DOHH2 (cell line): ENCODE measurements at regions not wholly inside any gene's neighbourhood (a gene's known extent, or its start where the extent isn't known, plus 50 kb on each side); places are given as distances from the start of the nearest gene placed in this dataset.

Experiments
- H3F3A ChIP-seq: fragments of 200-600 bp; sonication (generic), shearing (Covaris generic); 2 replicates; pipeline ENCODE4 v1.6.0; 2016; ENCODE audit warnings: antibody characterized with exemption, mild to moderate bottlenecking; ENCODE audit not compliant: control insufficient read depth, insufficient read depth
- H3K27ac ChIP-seq: fragments of 200-600 bp; sonication (generic); 2 replicates; pipeline ENCODE4 v1.5.1; 2014; ENCODE audit warnings: low read depth, mild to moderate bottlenecking, low read length, moderate library complexity
- H3K27me3 ChIP-seq: fragments of 200-600 bp; sonication (generic); 2 replicates; pipeline ENCODE4 v1.6.1; 2014; ENCODE audit warnings: mild to moderate bottlenecking, low read length, mixed read lengths; ENCODE audit not compliant: control insufficient read depth
- H3K36me3 ChIP-seq: fragments of 200-600 bp; sonication (generic); 2 replicates; pipeline ENCODE4 v1.6.1; 2014; ENCODE audit warnings: mild to moderate bottlenecking, low read length, moderate library complexity, mixed read lengths; ENCODE audit not compliant: control insufficient read depth
- H3K4me1 ChIP-seq: fragments of 200-600 bp; sonication (generic); 2 replicates; pipeline ENCODE4 v1.6.1; 2014; ENCODE audit warnings: mild to moderate bottlenecking, low read length, mixed read lengths; ENCODE audit not compliant: control insufficient read depth
- H3K4me2 ChIP-seq: fragments of 200-600 bp; sonication (generic); 2 replicates; pipeline ENCODE4 v1.6.0; 2014; ENCODE audit warnings: mild to moderate bottlenecking, low read length, moderate library complexity
- H3K4me3 ChIP-seq: fragments of 200-600 bp; sonication (generic); 2 replicates; pipeline ENCODE4 v1.5.1; 2014; ENCODE audit warnings: mild to moderate bottlenecking, low read length, mixed read lengths
- H3K79me2 ChIP-seq: fragments of 200-600 bp; sonication (generic); 2 replicates; pipeline ENCODE4 v1.6.1; 2014; ENCODE audit warnings: mild to moderate bottlenecking, low read length, mixed read lengths; ENCODE audit not compliant: control insufficient read depth
- H3K9me2 ChIP-seq: fragments of 200-600 bp; sonication (generic); replicated peaks from 2 replicates; pipeline ENCODE4 v1.6.1; 2014; ENCODE audit warnings: mild to moderate bottlenecking, low read length, mixed read lengths; ENCODE audit not compliant: control insufficient read depth
- H3K9me3 ChIP-seq: fragments of 200-600 bp; sonication (generic); 2 replicates; pipeline ENCODE4 v1.6.1; 2014; ENCODE audit warnings: antibody characterized with exemption, low read length, mixed read lengths; ENCODE audit not compliant: control insufficient read depth, insufficient read depth
- H4K20me1 ChIP-seq: fragments of 200-600 bp; sonication (generic); 2 replicates; pipeline ENCODE4 v1.6.0; 2014; ENCODE audit warnings: low read depth, mild to moderate bottlenecking, antibody characterized with exemption, low read length, moderate library complexity; ENCODE audit not compliant: control insufficient read depth, insufficient read depth
- EZH2phosphoT487 ChIP-seq: fragments of 200-600 bp; sonication (generic); IDR thresholded peaks from 2 replicates; pipeline ENCODE4 v1.6.1; 2017; ENCODE audit warnings: borderline replicate concordance, mild to moderate bottlenecking, antibody characterized with exemption, low read length, moderate library complexity, mixed read lengths
- TF ChIP-seq, protein P1 (sequence below): fragments of 200-600 bp; sonication (generic); IDR thresholded peaks from one replicate; pipeline ENCODE4 v1.5.1; 2014; ENCODE audit warnings: antibody characterized with exemption, mild to moderate bottlenecking, low read depth, low read length; ENCODE audit not compliant: poor library complexity, severe bottlenecking

DNA sequence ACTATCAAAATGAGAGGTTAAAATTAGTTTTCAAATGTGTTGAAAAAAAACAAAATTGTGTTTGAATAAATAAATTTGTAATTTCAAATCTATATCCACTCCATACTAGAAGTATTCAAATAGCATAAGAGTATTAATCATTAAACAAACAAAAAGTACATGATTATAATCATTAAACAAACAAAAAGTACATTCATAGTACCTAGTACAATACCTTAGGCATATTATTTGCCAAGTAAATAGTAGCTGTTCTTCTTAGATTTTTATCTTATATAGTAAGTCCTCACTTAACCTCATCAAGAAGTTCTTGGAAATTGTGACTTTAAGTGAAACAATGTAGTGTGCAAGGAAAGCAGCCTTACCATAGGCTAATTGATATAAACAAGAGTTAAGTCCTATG, 349.3 kb upstream of the VWC2 start:
- Histone ChIP-seq H3K4me3 (no peak overlapping the region), H3F3A (no peaks in the 10 kb centered on the region), H3K4me1 (no peaks in the 10 kb centered on the region), H3K79me2 (no peaks in the 10 kb centered on the region), H4K20me1 (no peaks in the 10 kb centered on the region), H3K9me2 (no peaks in the 10 kb centered on the region), H3K9me3 (no peaks in the 10 kb centered on the region), H3K4me2 (no peak overlapping the region), H3K27me3 (no peaks in the 10 kb centered on the region), H3K27ac (no peak overlapping the region), H3K36me3 (no peaks in the 10 kb centered on the region)
- TF ChIP-seq, protein P1, sequence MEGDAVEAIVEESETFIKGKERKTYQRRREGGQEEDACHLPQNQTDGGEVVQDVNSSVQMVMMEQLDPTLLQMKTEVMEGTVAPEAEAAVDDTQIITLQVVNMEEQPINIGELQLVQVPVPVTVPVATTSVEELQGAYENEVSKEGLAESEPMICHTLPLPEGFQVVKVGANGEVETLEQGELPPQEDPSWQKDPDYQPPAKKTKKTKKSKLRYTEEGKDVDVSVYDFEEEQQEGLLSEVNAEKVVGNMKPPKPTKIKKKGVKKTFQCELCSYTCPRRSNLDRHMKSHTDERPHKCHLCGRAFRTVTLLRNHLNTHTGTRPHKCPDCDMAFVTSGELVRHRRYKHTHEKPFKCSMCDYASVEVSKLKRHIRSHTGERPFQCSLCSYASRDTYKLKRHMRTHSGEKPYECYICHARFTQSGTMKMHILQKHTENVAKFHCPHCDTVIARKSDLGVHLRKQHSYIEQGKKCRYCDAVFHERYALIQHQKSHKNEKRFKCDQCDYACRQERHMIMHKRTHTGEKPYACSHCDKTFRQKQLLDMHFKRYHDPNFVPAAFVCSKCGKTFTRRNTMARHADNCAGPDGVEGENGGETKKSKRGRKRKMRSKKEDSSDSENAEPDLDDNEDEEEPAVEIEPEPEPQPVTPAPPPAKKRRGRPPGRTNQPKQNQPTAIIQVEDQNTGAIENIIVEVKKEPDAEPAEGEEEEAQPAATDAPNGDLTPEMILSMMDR: no peak
- TF ChIP-seq EZH2phosphoT487: no peak

DNA sequence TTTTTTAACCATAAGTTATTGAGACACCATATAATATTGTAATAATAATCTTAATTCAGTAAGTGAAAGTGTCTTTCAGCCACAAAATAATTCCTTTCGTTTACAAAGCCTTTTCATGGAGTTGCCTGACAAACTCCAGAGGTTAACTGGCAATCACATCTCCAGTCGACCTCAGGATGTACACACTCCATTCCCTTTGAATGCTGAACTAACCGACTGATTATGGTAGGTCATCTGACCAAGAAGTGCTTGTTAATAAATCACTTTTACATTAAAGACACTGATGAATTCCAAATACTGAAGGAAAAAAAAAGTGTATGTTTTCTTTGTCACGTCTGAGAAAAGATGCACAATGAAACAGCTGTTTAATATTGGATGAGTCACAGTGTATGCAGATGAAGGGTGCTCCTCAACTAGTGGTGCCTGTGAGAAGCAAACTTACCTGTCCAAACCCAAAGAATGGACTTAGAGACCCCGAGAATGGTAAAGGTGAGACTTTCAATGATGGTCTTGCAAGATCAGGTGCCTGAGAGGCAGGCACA, 348.1 kb upstream of the VWC2 start:
- Histone ChIP-seq H3F3A (no peaks in the 10 kb centered on the region), H3K4me1 (no peaks in the 10 kb centered on the region), H3K79me2 (no peaks in the 10 kb centered on the region), H3K4me2 (no peak overlapping the region), H3K36me3 (no peaks in the 10 kb centered on the region), H3K27me3 (no peaks in the 10 kb centered on the region), H3K27ac (no peak overlapping the region), H4K20me1 (no peaks in the 10 kb centered on the region), H3K9me2 (no peaks in the 10 kb centered on the region), H3K9me3 (no peaks in the 10 kb centered on the region), H3K4me3 (no peak overlapping the region)
- TF ChIP-seq EZH2phosphoT487: no peak
- TF ChIP-seq, protein P1: no peak

DNA sequence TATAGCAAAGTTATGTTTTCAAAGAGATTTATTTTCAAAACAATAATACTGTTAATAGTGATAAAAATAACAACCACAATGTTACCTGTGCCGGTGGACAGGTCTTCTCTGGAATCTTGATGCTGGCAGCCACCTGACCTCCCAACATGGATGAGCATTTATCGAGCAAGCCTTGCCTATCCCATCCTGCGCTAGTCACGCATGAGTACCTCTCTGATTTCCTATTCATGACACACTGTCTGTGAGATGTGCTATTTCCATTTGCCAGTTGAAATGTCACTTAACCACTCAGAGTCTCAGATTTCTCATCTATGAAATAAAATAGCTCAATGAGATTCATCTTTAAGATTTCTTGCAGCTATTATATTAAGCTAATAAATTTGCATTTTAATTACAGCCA, 341.2 kb upstream of the VWC2 start:
- Histone ChIP-seq H3K4me1 (no peaks in the 10 kb centered on the region), H3K4me3 (no peak overlapping the region), H4K20me1 (no peaks in the 10 kb centered on the region), H3K79me2 (no peaks in the 10 kb centered on the region), H3K4me2 (no peak overlapping the region), H3K27ac (no peak overlapping the region), H3K9me3 (no peaks in the 10 kb centered on the region), H3K36me3 (no peaks in the 10 kb centered on the region), H3K27me3 (no peaks in the 10 kb centered on the region), H3K9me2 (no peaks in the 10 kb centered on the region), H3F3A (no peaks in the 10 kb centered on the region)
- TF ChIP-seq, protein P1: no peak
- no peak for TF ChIP-seq EZH2phosphoT487

DNA sequence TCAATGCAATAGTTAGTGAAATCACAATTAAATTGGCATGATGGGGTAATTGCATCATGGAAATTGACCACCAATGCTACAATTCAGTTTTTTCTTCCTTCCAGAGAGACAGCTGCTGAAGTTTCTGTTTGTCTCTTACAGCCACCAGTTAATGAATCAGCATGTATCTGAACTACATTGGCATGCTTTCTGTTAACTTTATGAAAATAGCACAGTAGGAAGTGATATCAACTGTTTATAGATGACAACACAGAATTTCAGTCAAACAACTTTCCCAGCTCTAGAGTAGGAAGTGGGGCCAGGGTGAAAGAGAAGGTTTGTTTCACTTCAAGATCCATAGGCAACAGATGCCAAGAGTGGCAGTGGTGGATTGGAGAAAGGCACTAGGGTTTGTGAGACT, 339.6 kb upstream of the VWC2 start:
- Histone ChIP-seq H3K4me3 (no peak overlapping the region), H3K79me2 (no peaks in the 10 kb centered on the region), H3K4me2 (no peak overlapping the region), H3K4me1 (no peaks in the 10 kb centered on the region), H3F3A (no peaks in the 10 kb centered on the region), H3K9me2 (no peaks in the 10 kb centered on the region; the same call in 1 of the 2 replicates), H4K20me1 (no peaks in the 10 kb centered on the region), H3K27me3 (no peaks in the 10 kb centered on the region), H3K36me3 (no peaks in the 10 kb centered on the region), H3K27ac (no peak overlapping the region), H3K9me3 (no peaks in the 10 kb centered on the region)
- TF ChIP-seq, protein P1: no peak
- TF ChIP-seq EZH2phosphoT487: no peak
